Naive thymus-derived CD4-positive, alpha-beta T cell (primary cell): ENCODE measurements at regions not wholly inside any gene's neighbourhood (a gene's known extent, or its start where the extent isn't known, plus 50 kb on each side); places are given as distances from the start of the nearest gene placed in this dataset.

ENCODE experiments used
- ATAC-seq: fragments of 150-1000 bp; cut with Tn5 transposase; 2 replicates; pipeline ENCODE4 v1.10.0; 2021; ENCODE audit warnings: mild to moderate bottlenecking, moderate library complexity
- CTCF ChIA-PET: fragments of 350-600 bp; sonication (Branson Sonifier 250); formaldehyde crosslinking; loops from one replicate; lab custom pipeline; 2021; ENCODE audit warnings: antibody characterized with exemption; lab: Charles Lee
- POLR2A ChIA-PET: fragments of 350-600 bp; sonication (Branson Sonifier 250); formaldehyde crosslinking; loops from one replicate; lab custom pipeline; 2021; ENCODE audit warnings: antibody characterized with exemption, inconsistent platforms; lab: Charles Lee
- DNase-seq, 9 donors: peaks; one replicate each; pipeline versions ENCODE4 v3.0.0 to v3.0.0-alpha.2; 2020 to 2022; ENCODE audit warnings: mixed read lengths in 1 of 9
- H3K27ac ChIP-seq: one replicate; pipeline ENCODE4 v1.7.0; 2013; ENCODE audit warnings: mild to moderate bottlenecking, low read depth, low read length, moderate library complexity
- H3K27me3 ChIP-seq, 2 donors: one replicate each; pipeline ENCODE4 v1.7.0; 2013; ENCODE audit warnings: low read length in 2 of 2, mild to moderate bottlenecking in 2 of 2, moderate library complexity in 2 of 2; ENCODE audit not compliant: control insufficient read depth in 2 of 2, insufficient read depth in 2 of 2
- H3K36me3 ChIP-seq, 3 experiments: 1 replicate in 2 of 3; 2 replicates in 1 of 3; pipeline ENCODE4 v1.7.0; 2013; ENCODE audit warnings: low read length in 3 of 3, mild to moderate bottlenecking in 3 of 3, moderate library complexity in 1 of 3; ENCODE audit not compliant: insufficient read depth in 3 of 3, control insufficient read depth in 2 of 3
- H3K4me1 ChIP-seq, 2 donors: one replicate each; pipeline ENCODE4 v1.7.0; 2013; ENCODE audit warnings: low read length in 2 of 2, mild to moderate bottlenecking in 2 of 2, moderate library complexity in 1 of 2; ENCODE audit not compliant: control insufficient read depth in 2 of 2, insufficient read depth in 2 of 2
- H3K4me3 ChIP-seq: 2 replicates; pipeline ENCODE4 v1.7.0; 2013; ENCODE audit warnings: mild to moderate bottlenecking, low read length
- H3K9me3 ChIP-seq, 3 experiments: 1 replicate in 2 of 3; 2 replicates in 1 of 3; pipeline ENCODE4 v1.7.0; 2013; ENCODE audit warnings: low read length in 3 of 3; ENCODE audit not compliant: control insufficient read depth in 2 of 3
- H3K27ac Mint-ChIP-seq, 9 donors: one replicate each; pipeline ENCODE4 v1.8.0; 2020 to 2022; ENCODE audit warnings: mixed read lengths in 9 of 9, mild to moderate bottlenecking in 8 of 9, moderate library complexity in 5 of 9, inconsistent platforms in 2 of 9
- H3K27me3 Mint-ChIP-seq, 5 donors: one replicate each; pipeline ENCODE4 v1.8.0; 2021 to 2022; ENCODE audit warnings: mixed read lengths in 5 of 5, mild to moderate bottlenecking in 1 of 5
- H3K36me3 Mint-ChIP-seq, 5 donors: one replicate each; pipeline ENCODE4 v1.8.0; 2020 to 2022; ENCODE audit warnings: mixed read lengths in 5 of 5, mild to moderate bottlenecking in 3 of 5, inconsistent platforms in 1 of 5
- H3K4me1 Mint-ChIP-seq, 7 donors: one replicate each; pipeline ENCODE4 v1.8.0; 2020 to 2022; ENCODE audit warnings: mixed read lengths in 7 of 7, mild to moderate bottlenecking in 3 of 7, inconsistent platforms in 1 of 7
- H3K4me3 Mint-ChIP-seq, 10 donors: one replicate each; pipeline ENCODE4 v1.8.0; 2020 to 2022; ENCODE audit warnings: mild to moderate bottlenecking in 10 of 10, mixed read lengths in 10 of 10, moderate library complexity in 6 of 10, inconsistent platforms in 2 of 10
- H3K9me3 Mint-ChIP-seq, 11 donors: one replicate each; pipeline ENCODE4 v1.8.0; 2020 to 2022; ENCODE audit warnings: mixed read lengths in 11 of 11, mild to moderate bottlenecking in 4 of 11, inconsistent platforms in 1 of 11, moderate library complexity in 1 of 11
- intact Hi-C, 2 donors: fragments of 100-400 bp; cut with micrococcal nuclease; formaldehyde crosslinking; loops; one replicate each; pipeline ENCODE4 v1.15.1; 2023

DNA sequence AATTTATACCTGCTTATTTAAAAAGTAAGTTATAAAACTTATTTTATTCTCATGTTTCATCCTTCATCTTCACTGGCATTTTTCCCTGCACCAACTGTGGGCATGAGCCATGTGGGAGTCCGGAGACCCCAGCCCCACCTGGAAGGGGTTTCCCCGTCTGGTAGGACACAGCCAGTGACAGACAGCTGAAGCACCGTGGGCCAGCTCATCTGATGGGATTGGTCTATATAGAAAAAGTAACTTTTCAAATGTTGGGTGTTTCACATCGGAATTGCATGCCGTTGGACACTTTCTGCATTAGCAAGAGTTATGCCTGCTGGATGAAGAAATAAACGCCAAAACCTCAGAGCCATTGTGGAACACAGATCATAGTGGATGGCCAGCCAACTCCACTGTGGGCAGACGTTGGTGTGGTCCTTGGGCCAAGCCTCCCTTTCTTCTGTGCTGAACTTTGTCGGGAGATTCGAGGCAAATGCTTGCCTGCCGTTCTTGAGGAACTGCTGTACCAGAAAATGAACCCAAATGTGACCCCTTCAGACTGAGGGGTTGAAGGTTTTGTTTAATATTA is 1329.3 kb downstream of the TBC1D22A start:
- H3K36me3 Mint-ChIP-seq: no peaks in the 10 kb centered on the region
- peaks cover 4 to 54% (median 18%) of the 10 kb centered on the region in 5 donors for H3K27me3 Mint-ChIP-seq
- H3K4me3 Mint-ChIP-seq: no peak overlapping the region

DNA sequence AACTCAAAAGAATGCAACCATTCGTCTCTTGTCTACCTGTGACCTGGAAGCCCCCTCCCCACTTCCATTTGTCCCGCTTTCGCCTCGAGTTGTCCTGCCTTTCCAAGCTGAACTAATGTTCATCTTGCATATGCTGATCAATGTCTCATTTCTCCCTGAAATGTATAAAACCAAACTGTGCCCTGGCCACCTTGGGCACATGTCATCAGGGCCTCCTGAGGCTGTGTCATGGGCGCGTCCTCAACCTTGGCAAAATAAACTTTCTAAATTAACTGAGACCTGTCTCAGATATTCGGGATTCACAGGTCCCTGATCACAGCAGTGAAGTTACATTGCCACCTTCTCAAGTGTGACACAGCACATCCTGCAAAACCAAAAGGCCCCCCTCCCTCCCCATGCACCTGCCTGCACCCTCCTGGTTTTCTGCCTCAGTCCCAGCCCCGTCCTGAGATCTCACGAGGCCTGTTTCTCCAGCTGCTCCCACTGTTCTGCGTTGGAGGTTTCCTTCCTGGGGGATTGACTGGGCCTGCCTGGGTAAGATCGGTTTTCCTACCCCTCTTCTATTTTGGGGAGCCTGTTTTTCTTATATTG is 1328.7 kb downstream of the TBC1D22A start:
- no peaks in the 10 kb centered on the region for H3K9me3 ChIP-seq
- Mint-ChIP-seq H3K9me3 (no peaks in the 10 kb centered on the region), H3K4me1 (peaks cover 0 to 5% (median 0%) of the 10 kb centered on the region in 7 donors), H3K27me3 (peaks cover 4 to 53% (median 18%) of the 10 kb centered on the region in 5 donors), H3K27ac (no peak overlapping the region), H3K36me3 (no peaks in the 10 kb centered on the region), H3K4me3 (peak overlapping the region in 2 of 10 donors; percentile 26 to 60)
- no peak overlapping the region for H3K4me3 ChIP-seq
- no peak overlapping the region for H3K27ac ChIP-seq
- ChIA-PET POLR2A (no interaction called here), CTCF (no interaction called here)
- DNase-seq: no peak
- ATAC-seq: no peak
- no peaks in the 10 kb centered on the region for H3K36me3 ChIP-seq
- H3K4me1 ChIP-seq: no peaks in the 10 kb centered on the region
- intact Hi-C loops: no loop called here
- no peaks in the 10 kb centered on the region for H3K27me3 ChIP-seq

More for the DNA sequence above, 1329.3 kb downstream of the TBC1D22A start:
- Histone ChIP-seq H3K27me3 (no peaks in the 10 kb centered on the region), H3K36me3 (no peaks in the 10 kb centered on the region), H3K9me3 (no peaks in the 10 kb centered on the region), H3K27ac (no peak overlapping the region), H3K4me1 (no peaks in the 10 kb centered on the region), H3K4me3 (no peak overlapping the region)
- H3K9me3 Mint-ChIP-seq: peaks cover 0 to 2% (median 0%) of the 10 kb centered on the region in 11 donors
- CTCF ChIA-PET: no interaction called here
- intact Hi-C loops: no loop called here
- POLR2A ChIA-PET: no interaction called here
- no peak overlapping the region for H3K27ac Mint-ChIP-seq
- no peak for ATAC-seq
- H3K4me1 Mint-ChIP-seq: peaks cover 0 to 5% (median 0%) of the 10 kb centered on the region in 7 donors
- no peak for DNase-seq

DNA sequence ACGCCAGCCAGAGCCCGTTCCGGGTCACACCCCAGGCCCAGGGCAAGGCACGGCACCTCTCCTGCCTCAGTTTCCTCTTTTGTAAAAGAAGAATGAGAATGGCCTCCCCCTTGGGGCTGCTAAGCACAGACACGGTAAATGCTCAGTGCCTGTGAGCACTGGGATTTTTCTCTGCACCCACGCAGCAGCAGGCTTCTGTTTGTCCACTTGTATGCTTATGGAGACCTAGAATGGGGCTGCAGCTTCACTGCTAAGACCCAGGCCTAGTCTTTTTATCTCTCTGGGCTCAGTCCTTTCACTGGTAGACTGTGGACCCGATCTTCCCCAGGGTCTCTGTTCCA is 1327.9 kb downstream of the TBC1D22A start:
- no peak for ATAC-seq
- DNase-seq: no peak
- Mint-ChIP-seq H3K27ac (no peak overlapping the region), H3K27me3 (peaks cover 5 to 57% (median 22%) of the 10 kb centered on the region in 5 donors), H3K4me3 (no peak overlapping the region), H3K36me3 (no peaks in the 10 kb centered on the region), H3K9me3 (no peaks in the 10 kb centered on the region), H3K4me1 (peaks cover 0 to 7% (median 0%) of the 10 kb centered on the region in 7 donors)
- Histone ChIP-seq H3K27me3 (no peaks in the 10 kb centered on the region), H3K4me1 (no peaks in the 10 kb centered on the region), H3K36me3 (no peaks in the 10 kb centered on the region), H3K27ac (no peak overlapping the region), H3K9me3 (no peaks in the 10 kb centered on the region), H3K4me3 (no peak overlapping the region)
- ChIA-PET POLR2A (no interaction called here), CTCF (no interaction called here)
- intact Hi-C loops: no loop called here

DNA sequence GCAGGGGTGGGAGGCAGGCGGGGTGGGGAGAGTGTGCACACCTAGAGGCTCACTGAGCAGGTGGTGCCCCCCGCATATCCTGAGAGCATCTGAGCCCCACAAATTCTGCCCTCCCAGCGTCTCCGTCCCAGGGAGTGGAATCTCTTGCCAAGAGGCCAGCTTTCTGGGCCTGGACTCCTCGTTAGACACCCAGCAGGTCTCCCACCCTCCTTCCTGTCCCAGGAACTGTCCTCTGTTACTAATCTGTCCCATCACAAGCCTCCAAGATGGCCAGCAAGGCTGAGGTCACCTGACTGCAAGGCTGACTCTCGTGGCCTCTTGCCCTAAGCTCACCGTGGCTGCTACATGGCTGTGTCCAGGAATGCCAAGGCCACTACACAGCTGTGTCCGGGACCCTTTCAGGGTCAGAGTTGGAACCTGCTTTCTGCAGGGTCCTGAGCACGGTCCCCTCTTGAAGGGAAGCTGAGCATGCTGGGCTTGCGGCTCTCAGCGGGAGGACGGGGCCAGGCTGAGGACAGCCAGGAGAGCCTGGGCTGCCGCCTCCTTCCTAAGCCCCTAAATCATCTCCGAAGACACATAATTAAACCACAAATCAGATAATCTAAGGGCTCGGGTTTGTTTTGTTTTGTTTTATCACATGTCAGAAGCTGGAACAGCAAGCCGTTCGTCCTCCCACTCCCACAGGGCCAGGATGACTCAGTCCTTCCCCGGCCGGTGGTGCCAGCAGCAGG is 1327.3 kb downstream of the TBC1D22A start:
- Histone ChIP-seq H3K36me3 (no peaks in the 10 kb centered on the region), H3K9me3 (no peaks in the 10 kb centered on the region), H3K4me3 (no peak overlapping the region), H3K27ac (no peak overlapping the region), H3K4me1 (peaks cover 0 to 3% of the 10 kb centered on the region in 2 donors), H3K27me3 (no peaks in the 10 kb centered on the region)
- Mint-ChIP-seq H3K4me3 (no peak overlapping the region), H3K27me3 (peaks cover 5 to 52% (median 23%) of the 10 kb centered on the region in 5 donors), H3K27ac (no peak overlapping the region), H3K36me3 (no peaks in the 10 kb centered on the region), H3K4me1 (peaks cover 0 to 11% (median 0%) of the 10 kb centered on the region in 7 donors), H3K9me3 (no peaks in the 10 kb centered on the region)
- ChIA-PET CTCF (no interaction called here), POLR2A (no interaction called here)
- intact Hi-C loops: no loop called here
- no peak for DNase-seq
- no peak for ATAC-seq

DNA sequence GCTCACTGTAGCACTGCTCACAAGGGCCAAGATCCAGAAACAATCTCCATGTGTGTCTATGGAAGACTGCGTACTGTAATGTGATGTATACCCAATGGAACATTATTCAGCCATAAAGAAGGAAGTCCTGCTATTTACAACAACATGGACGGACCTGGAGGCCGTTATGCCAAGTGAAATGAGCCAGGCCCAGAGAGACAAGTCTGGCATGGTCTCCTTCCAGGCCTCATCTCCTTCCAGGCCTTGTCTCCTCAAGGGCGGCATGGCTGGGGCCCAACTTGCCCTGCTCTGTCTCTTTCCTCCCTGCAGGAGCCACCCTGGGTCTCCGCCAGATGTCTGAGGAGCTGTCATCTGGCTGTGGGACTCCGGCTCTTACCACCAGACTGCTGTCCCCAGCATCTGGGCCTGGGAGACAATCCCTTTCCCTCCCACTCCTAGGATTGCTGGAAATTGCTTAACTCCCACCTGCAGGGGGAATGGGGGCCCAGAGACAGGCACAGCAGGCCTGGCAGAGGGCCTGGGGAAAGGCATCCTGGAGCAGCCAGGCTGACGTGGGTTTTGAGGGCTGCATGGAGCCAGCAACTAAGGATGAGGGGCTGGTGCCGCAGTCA is 1326.6 kb downstream of the TBC1D22A start:
- CTCF ChIA-PET: no interaction called here
- H3K4me1 Mint-ChIP-seq: peaks cover 0 to 19% (median 0%) of the 10 kb centered on the region in 7 donors
- no peaks in the 10 kb centered on the region for H3K36me3 Mint-ChIP-seq
- ATAC-seq (no peak), DNase-seq (no peak)
- peaks cover 8 to 59% (median 26%) of the 10 kb centered on the region in 5 donors for H3K27me3 Mint-ChIP-seq
- intact Hi-C loops: no loop called here
- H3K27ac Mint-ChIP-seq: no peak overlapping the region
- POLR2A ChIA-PET: no interaction called here
- Histone ChIP-seq H3K27ac (no peak overlapping the region), H3K4me3 (no peak overlapping the region), H3K4me1 (peaks cover 0 to 10% of the 10 kb centered on the region in 2 donors), H3K27me3 (no peaks in the 10 kb centered on the region), H3K9me3 (no peaks in the 10 kb centered on the region), H3K36me3 (no peaks in the 10 kb centered on the region)
- H3K4me3 Mint-ChIP-seq: no peak overlapping the region
- no peaks in the 10 kb centered on the region for H3K9me3 Mint-ChIP-seq

DNA sequence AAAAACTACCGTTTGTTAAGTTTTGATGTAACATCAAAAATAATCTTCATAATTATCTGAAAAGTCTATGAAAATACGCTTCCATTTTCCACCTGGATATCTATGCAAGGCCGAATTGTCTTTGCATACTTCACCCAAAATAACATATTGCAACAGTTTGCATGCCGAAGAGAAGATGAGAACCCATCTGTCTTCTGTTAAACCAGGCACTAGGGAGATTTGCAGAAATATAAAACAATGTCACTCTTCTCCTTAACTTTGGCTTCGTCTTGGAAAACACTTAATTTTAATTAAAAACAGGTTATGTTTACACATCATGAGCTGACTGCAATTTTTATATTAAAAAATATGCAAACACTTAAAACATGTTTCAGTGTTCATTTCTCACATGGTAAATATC is 1325.8 kb downstream of the TBC1D22A start:
- Mint-ChIP-seq H3K36me3 (no peaks in the 10 kb centered on the region), H3K9me3 (no peaks in the 10 kb centered on the region), H3K27me3 (peaks cover 12 to 61% (median 28%) of the 10 kb centered on the region in 5 donors), H3K27ac (no peak overlapping the region), H3K4me3 (no peak overlapping the region), H3K4me1 (peaks cover 0 to 24% (median 0%) of the 10 kb centered on the region in 7 donors)
- ATAC-seq (no peak), DNase-seq (no peak)
- no peak overlapping the region for H3K27ac ChIP-seq
- peaks cover 0 to 16% of the 10 kb centered on the region in 2 donors for H3K4me1 ChIP-seq
- POLR2A ChIA-PET: no interaction called here
- H3K4me3 ChIP-seq: no peak overlapping the region
- no peaks in the 10 kb centered on the region for H3K27me3 ChIP-seq
- H3K36me3 ChIP-seq: no peaks in the 10 kb centered on the region
- intact Hi-C loops: no loop called here
- H3K9me3 ChIP-seq: no peaks in the 10 kb centered on the region
- CTCF ChIA-PET: no interaction called here
